ENCODE measurements at regions not wholly inside any gene's neighbourhood (a gene's known extent, or its start where the extent isn't known, plus 50 kb on each side); places are given as distances from the start of the nearest gene placed in this dataset.

DNA sequence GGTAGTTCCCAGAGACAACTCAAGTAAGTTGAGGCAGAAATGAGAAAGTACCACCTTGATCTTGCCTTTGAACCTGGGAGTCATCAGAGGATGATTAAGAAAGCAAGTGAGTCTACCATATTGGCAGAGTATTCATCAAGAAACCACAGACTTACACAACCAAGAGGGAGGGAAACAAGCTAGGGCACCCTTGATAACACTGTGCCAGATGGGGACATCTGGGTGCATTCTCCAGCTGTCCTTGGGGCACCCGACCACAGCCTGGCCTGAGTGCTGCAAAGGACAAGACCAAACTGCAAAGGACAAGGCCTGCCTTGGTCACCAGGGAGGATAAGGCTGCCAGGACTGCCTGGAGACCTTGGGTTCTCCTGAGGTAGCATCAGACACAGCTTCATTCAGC is 553.6 kb downstream of the EPHB1 start:
- Histone ChIP-seq H3K9ac (no peak overlapping the region), H4K20me1 (no peaks in the 10 kb centered on the region), H3K9me3 (replicated peaks in 1 of 11) (no peaks in the 10 kb centered on the region), H3K4me2 (no peak overlapping the region), H3K27me3 (no peaks in the 10 kb centered on the region), H3K36me3 (no peaks in the 10 kb centered on the region), H3K27ac (no peak overlapping the region), H3K4me1 (no peaks in the 10 kb centered on the region), H3K4me3 (no peak overlapping the region)
- no peak for TF ChIP-seq Cebpa-rat (IDR thresholded peaks at IDR 0.05)

DNA sequence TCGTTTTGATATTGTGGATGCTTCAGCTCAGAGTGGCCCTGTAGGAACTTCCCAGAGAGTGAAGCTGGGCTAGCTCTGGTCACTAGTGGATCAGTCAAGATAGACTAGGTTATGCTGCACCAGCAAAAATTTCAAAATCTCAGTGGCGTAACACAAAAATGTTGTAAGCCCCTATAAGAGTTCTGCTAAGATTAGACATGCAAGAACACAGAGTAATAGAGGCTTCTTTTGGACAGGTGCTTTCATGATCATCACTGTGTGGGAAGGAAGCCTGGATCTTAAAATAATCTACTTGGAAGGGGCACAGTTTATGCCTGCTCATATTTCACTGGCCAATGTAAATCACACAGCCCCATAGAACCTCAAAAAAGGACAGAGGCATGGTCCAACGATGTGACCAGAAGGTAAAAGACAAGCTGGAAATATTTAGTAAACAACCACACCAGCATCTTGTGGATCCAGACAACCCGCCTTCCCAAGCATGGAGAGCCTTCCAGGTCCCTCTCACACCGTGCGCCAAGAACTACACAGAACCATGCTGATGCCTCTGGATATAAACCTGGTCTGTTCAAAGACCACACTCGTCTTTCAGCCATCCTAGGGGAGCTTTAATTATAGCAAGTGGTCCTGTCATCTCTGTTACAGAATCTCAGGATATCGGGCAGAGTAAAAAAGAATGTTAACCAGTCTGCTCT is 554.3 kb downstream of the EPHB1 start:
- H3K27ac ChIP-seq = no peak overlapping the region
- no peaks in the 10 kb centered on the region for H3K27me3 ChIP-seq
- peaks cover 0 to 1% (median 0%) of the 10 kb centered on the region in 11 experiments; a peak in 2 of 22 replicates for H3K9me3 ChIP-seq (replicated peaks in 1 of 11)
- no peak overlapping the region for H3K9ac ChIP-seq
- no peaks in the 10 kb centered on the region for H3K36me3 ChIP-seq
- no peak for TF ChIP-seq Cebpa-rat (IDR thresholded peaks at IDR 0.05)
- H3K4me2 ChIP-seq = no peak overlapping the region
- no peaks in the 10 kb centered on the region for H4K20me1 ChIP-seq
- H3K4me3 ChIP-seq = no peak overlapping the region
- H3K4me1 ChIP-seq = no peaks in the 10 kb centered on the region

DNA sequence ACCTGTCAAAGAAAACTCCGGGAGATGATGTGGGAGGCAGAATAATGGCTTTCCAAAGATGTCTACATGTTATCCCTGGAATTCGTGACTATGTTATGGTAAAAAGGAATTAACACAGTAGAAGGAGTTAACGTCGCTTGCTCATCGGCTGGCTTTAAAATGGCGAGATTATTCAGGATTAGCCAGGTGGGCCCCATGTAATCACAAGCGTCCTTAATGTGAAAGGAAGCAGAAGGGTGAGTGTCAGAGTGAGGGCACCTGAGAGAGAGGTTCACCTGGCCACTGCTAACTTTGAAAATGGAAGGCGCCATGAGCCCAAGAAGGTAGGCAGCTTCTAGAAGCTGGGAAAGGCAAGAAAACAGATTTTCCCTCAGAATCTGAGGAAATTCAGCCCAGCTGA is 557.2 kb downstream of the EPHB1 start:
- no peak overlapping the region for H3K27ac ChIP-seq
- H3K36me3 ChIP-seq = no peaks in the 10 kb centered on the region
- no peak overlapping the region for H3K4me2 ChIP-seq
- H3K4me1 ChIP-seq = no peaks in the 10 kb centered on the region
- H3K4me3 ChIP-seq = no peak overlapping the region
- no peaks in the 10 kb centered on the region for H4K20me1 ChIP-seq
- no peak overlapping the region for H3K9ac ChIP-seq
- no peaks in the 10 kb centered on the region for H3K27me3 ChIP-seq
- TF ChIP-seq Cebpa-rat (IDR thresholded peaks at IDR 0.05) = no peak
- peaks cover 0 to 10% (median 6%) of the 10 kb centered on the region in 11 experiments; a peak in 9 of 22 replicates for H3K9me3 ChIP-seq (replicated peaks in 1 of 11)

DNA sequence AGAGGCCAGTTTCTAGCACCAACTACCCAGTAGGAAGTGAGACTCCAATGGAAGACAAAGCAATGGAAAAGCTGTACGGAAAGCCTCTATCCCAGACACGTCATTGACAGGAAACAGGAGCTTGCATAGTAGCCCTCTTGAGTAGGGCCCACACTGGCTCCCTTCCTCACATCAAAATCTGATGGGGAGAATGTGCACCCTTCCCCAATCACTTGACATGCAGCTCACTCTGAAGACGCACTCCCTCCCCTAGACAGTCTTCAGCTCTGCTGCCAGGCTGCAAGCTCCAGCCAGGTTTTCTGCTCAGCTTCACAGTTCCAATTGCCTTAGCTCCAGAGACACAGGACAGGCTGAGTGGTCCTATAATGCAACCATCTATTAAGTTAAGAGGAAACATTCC is 567.8 kb downstream of the EPHB1 start:
- Histone ChIP-seq H3K4me1 (no peaks in the 10 kb centered on the region), H3K9ac (no peak overlapping the region), H3K4me2 (no peak overlapping the region), H4K20me1 (no peaks in the 10 kb centered on the region), H3K27me3 (no peaks in the 10 kb centered on the region), H3K9me3 (replicated peaks in 1 of 11) (no peaks in the 10 kb centered on the region), H3K4me3 (no peak overlapping the region), H3K27ac (no peak overlapping the region), H3K36me3 (no peaks in the 10 kb centered on the region)
- no peak for TF ChIP-seq Cebpa-rat (IDR thresholded peaks at IDR 0.05)

DNA sequence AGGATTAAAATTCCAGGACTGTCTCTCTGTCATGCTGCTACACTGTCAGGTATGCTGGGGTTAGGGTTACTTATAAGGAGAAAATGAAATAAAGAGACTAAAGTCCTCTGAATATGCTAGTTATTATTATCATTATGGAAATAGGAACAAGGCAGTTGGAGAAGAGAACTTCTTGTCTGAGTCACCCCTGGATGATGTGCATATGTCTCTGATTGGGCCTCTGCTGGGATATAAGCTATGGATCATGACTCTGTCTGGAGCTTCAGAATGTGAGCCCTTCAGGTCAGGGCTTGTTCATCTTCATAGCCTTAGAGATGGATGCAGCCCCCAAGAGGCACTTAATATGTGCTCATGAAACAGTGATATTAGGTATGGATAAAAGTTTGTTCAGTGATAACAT is 569.6 kb downstream of the EPHB1 start:
- TF ChIP-seq Cebpa-rat (IDR thresholded peaks at IDR 0.05) = no peak
- no peak overlapping the region for H3K27ac ChIP-seq
- H3K4me2 ChIP-seq = no peak overlapping the region
- H3K4me1 ChIP-seq = no peaks in the 10 kb centered on the region
- H4K20me1 ChIP-seq = no peaks in the 10 kb centered on the region
- no peaks in the 10 kb centered on the region for H3K36me3 ChIP-seq
- H3K27me3 ChIP-seq = no peaks in the 10 kb centered on the region
- H3K9me3 ChIP-seq (replicated peaks in 1 of 11) = no peaks in the 10 kb centered on the region
- no peak overlapping the region for H3K9ac ChIP-seq
- H3K4me3 ChIP-seq = no peak overlapping the region

DNA sequence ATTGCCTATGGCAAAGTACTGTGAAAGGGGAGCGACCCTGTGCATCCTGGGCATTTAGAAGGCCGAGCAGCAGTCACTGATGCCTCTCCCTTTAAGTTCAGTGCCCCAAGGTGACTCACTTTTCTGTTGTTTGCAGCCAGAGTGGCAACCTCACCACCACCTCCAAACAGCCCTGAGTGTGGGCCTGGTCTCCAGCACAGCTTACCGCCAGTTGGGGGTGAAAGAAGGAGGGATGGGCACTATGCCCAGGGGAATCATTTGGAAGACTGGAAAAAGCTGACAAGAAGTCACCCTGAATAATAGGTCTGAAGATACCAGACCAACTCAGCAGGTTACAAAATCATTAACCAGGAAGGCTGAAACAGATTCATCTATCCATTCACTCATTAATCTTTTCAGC is 571.8 kb downstream of the EPHB1 start:
- Histone ChIP-seq H3K36me3 (no peaks in the 10 kb centered on the region), H3K27me3 (no peaks in the 10 kb centered on the region), H4K20me1 (no peaks in the 10 kb centered on the region), H3K4me1 (no peaks in the 10 kb centered on the region), H3K4me2 (no peak overlapping the region), H3K9ac (no peak overlapping the region), H3K27ac (no peak overlapping the region), H3K9me3 (replicated peaks in 1 of 11) (no peaks in the 10 kb centered on the region), H3K4me3 (no peak overlapping the region)
- no peak for TF ChIP-seq Cebpa-rat (IDR thresholded peaks at IDR 0.05)

DNA sequence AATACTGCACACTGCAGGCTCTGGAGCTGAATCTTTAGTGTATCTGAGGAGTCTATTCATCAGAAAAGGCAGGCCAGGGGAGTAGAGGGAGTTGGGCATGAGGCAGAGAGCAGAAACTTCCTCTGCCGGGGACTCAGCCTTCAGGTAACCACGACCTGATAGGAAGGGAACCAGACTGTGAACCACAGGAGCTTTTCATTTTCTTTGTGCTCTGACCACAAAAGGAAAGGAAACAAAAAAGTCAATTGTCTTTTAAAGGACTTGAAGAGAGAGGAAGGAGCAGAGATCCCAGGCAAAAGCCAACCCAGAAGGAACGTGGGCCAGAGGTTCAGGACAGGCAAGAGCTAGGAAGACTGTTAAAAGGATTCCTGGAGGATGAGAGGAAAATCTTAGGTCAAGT is 573.3 kb downstream of the EPHB1 start:
- no peak overlapping the region for H3K9ac ChIP-seq

DNA sequence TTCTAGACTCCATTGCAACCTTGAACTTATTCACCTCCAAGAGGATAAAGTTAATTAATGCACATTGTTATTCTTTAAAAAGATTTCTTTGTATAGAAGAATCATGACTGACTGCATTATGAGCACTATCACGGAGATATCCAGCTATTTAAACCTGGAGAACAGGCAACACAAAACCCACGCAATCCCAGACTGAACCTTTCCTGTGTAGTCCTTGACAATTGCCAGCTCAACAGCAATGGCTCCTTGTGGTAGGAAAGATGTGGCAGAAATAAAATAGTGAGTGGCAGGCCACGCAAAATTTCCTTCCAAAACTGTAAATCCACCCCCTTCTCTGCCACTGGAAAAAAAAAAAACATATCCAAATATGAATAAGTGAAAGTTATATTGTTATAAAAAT is 573.7 kb downstream of the EPHB1 start:
- no peaks in the 10 kb centered on the region for H3K36me3 ChIP-seq
- H3K27me3 ChIP-seq = no peaks in the 10 kb centered on the region
- H3K4me1 ChIP-seq = no peaks in the 10 kb centered on the region
- H3K4me2 ChIP-seq = no peak overlapping the region
- no peaks in the 10 kb centered on the region for H4K20me1 ChIP-seq
- no peak overlapping the region for H3K27ac ChIP-seq
- no peak overlapping the region for H3K9ac ChIP-seq
- TF ChIP-seq Cebpa-rat (IDR thresholded peaks at IDR 0.05) = no peak
- no peaks in the 10 kb centered on the region for H3K9me3 ChIP-seq (replicated peaks in 1 of 11)
- no peak overlapping the region for H3K4me3 ChIP-seq

More for the DNA sequence above, 573.3 kb downstream of the EPHB1 start:
- Histone ChIP-seq H3K4me2 (no peak overlapping the region), H3K9me3 (replicated peaks in 1 of 11) (no peaks in the 10 kb centered on the region), H3K36me3 (no peaks in the 10 kb centered on the region), H3K4me1 (no peaks in the 10 kb centered on the region), H3K27me3 (no peaks in the 10 kb centered on the region), H3K27ac (no peak overlapping the region), H3K4me3 (no peak overlapping the region), H4K20me1 (no peaks in the 10 kb centered on the region)
- no peak for TF ChIP-seq Cebpa-rat (IDR thresholded peaks at IDR 0.05)

DNA sequence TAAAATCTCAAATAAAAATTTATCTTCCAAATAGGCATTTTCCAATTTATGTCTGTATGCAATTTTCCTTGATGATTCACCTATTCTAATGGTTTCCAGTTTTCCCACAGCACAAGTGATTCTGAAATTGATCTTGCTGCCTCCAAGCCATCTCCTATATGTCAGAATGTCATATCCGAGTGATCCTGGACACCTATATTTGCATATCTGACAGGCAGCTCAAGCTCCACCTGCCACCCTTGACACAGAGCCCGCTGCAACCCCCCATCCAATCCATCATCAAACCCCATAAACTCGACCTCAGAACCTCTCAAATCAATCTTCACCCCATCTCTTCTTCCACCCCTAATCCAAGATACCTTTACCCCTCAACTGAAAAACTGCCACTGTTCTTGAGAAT is 579.5 kb downstream of the EPHB1 start:
- H3K4me1 ChIP-seq = 0 out of 20 replicates have a peak, but pooled peaks cover 0 to 4% (median 0%) of the 10 kb centered on the region in 10 experiments
- H3K27me3 ChIP-seq = no peaks in the 10 kb centered on the region
- no peak overlapping the region for H3K4me3 ChIP-seq
- no peaks in the 10 kb centered on the region for H4K20me1 ChIP-seq
- no peaks in the 10 kb centered on the region for H3K36me3 ChIP-seq
- H3K9me3 ChIP-seq (replicated peaks in 1 of 11) = no peaks in the 10 kb centered on the region
- H3K4me2 ChIP-seq = no peak overlapping the region
- TF ChIP-seq Cebpa-rat (IDR thresholded peaks at IDR 0.05) = no peak
- no peak overlapping the region for H3K27ac ChIP-seq
- H3K9ac ChIP-seq = no peak overlapping the region

DNA sequence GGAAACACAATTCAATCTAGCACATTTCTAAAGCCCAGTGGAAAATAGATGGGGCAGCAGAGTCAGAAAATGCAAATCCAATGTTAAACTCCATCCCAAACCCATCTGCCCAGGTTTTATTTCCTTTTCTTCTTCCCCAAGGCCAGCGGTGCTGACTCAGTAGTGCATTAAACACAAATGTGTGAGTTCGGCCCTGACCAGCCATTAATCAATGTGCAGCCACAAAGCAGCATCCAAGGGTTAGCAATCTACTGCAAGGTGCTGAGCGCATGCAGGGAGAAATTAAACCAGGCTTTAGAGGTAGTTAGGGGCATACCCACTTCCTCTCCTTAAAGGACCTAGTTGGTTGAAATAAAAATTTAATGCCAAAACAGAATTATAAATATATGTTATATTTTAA is 583.3 kb upstream of the PPP2R3A start:
- Histone ChIP-seq H3K27ac (no peak overlapping the region), H3K4me3 (no peak overlapping the region), H3K4me2 (no peak overlapping the region), H3K36me3 (no peaks in the 10 kb centered on the region), H3K9me3 (replicated peaks in 1 of 11) (no peaks in the 10 kb centered on the region), H3K9ac (no peak overlapping the region), H4K20me1 (no peaks in the 10 kb centered on the region), H3K27me3 (no peaks in the 10 kb centered on the region), H3K4me1 (peaks cover 0 to 9% (median 0%) of the 10 kb centered on the region in 10 experiments; a peak in 1 of 20 replicates)
- TF ChIP-seq Cebpa-rat (IDR thresholded peaks at IDR 0.05) = no peak
